ENCODE measurements at regions not wholly inside any gene's neighbourhood (a gene's known extent, or its start where the extent isn't known, plus 50 kb on each side); places are given as distances from the start of the nearest gene placed in this dataset.

GRCh38 chr10:1874533-1874932, 137.2 kb upstream of the ADARB2 start:
- H2BK20ac ChIP-seq (ENCODE audit: low read depth, low read length): no peak overlapping the region
- no peaks in the 10 kb centered on the region for H4K20me1 ChIP-seq (ENCODE audit: insufficient read depth, low read length)
- intact Hi-C loops (cut with micrococcal nuclease) (no loop called here), dilution Hi-C loops (cut with HindIII; ENCODE audit: low sequenced_read_pairs, unreplicated experiment) (no loop called here), in situ Hi-C loops (cut with MboI; ENCODE audit: low sequenced_read_pairs) (no loop called here)
- no peaks in the 10 kb centered on the region for H3K36me3 ChIP-seq (ENCODE audit: control insufficient read depth, insufficient read depth, low read length)
- no peaks in the 10 kb centered on the region for H3K79me1 ChIP-seq (ENCODE audit: low read depth in 1 of 2, low read length in 2 of 2)
- H3K9me3 ChIP-seq (ENCODE audit: control insufficient read depth, insufficient read depth, low read length): peaks cover 32% of the 10 kb centered on the region
- H2BK5ac ChIP-seq (ENCODE audit: low read depth, low read length, poor library complexity, severe bottlenecking): no peak overlapping the region
- no peak overlapping the region for H2BK15ac ChIP-seq (ENCODE audit: low read depth, low read length)
- ChIA-PET CTCF (no interaction called here), POLR2A (ENCODE audit: unreplicated experiment) (no interaction called here)
- BruUV-seq (replicated peaks): no TSS peak
- no peak overlapping the region for H4K5ac ChIP-seq (ENCODE audit: low read depth, low read length)
- no peak overlapping the region for H3K4me3 ChIP-seq (ENCODE audit: insufficient read depth, low read depth, low read length)
- H3K27ac ChIP-seq (ENCODE audit: insufficient read depth, low read length): no peak overlapping the region
- no peak overlapping the region for H3K56ac ChIP-seq (ENCODE audit: extremely low read depth, insufficient read depth, low read length)
- H2AFZ ChIP-seq (replicated peaks; ENCODE audit: low read length, poor library complexity): no peak overlapping the region
- no peaks in the 10 kb centered on the region for H3K9me1 ChIP-seq (ENCODE audit: insufficient read depth, low read length)
- no peak overlapping the region for H3K14ac ChIP-seq (replicated peaks; ENCODE audit: low read depth, low read length)
- no peak overlapping the region for H3K18ac ChIP-seq (ENCODE audit: low read depth, low read length)
- H3K4me2 ChIP-seq (ENCODE audit: low read depth, low read length): no peak overlapping the region
- no peak overlapping the region for H2BK120ac ChIP-seq (ENCODE audit: low read depth, low read length)
- DNase-seq: no peak
- H4K91ac ChIP-seq (ENCODE audit: insufficient read depth, low read depth, low read length): no peak overlapping the region
- H3K4me1 ChIP-seq (ENCODE audit: control insufficient read depth, insufficient read depth, low read length): no peaks in the 10 kb centered on the region
- no peak for ATAC-seq (ENCODE audit: low read depth)
- no peak overlapping the region for H3K23ac ChIP-seq (ENCODE audit: low read depth, low read length)
- no peak overlapping the region for H3K9ac ChIP-seq (ENCODE audit: low read depth, low read length)
- no CpG with 5 or more reads among the region's 6 CpGs for WGBS, 2 experiments (ENCODE audit: extremely low coverage in 2 of 2, insufficient read length in 1 of 2)
- no peak overlapping the region for H2AK9ac ChIP-seq (replicated peaks; ENCODE audit: low read depth, low read length, poor library complexity)
- H3K4ac ChIP-seq (ENCODE audit: low read depth, low read length): no peak overlapping the region
- no peak overlapping the region for H4K8ac ChIP-seq (ENCODE audit: low read depth in 2 of 2, low read length in 2 of 2)
- H3K27me3 ChIP-seq (ENCODE audit: control insufficient read depth, insufficient read depth, low read length): no peaks in the 10 kb centered on the region
- H2AK5ac ChIP-seq (ENCODE audit: low read depth, low read length): no peak overlapping the region
- no peak for TF ChIP-seq MXI1 (IDR thresholded peaks at IDR 0.05; ENCODE audit: borderline replicate concordance, low read depth, low read length)
- TF ChIP-seq RFX5 (IDR thresholded peaks at IDR 0.05; ENCODE audit: low read depth, low read length): no peak
- no peak for TF ChIP-seq NFE2L2 (IDR thresholded peaks at IDR 0.05; ENCODE audit: low read depth, low read length)
- no peak for TF ChIP-seq MAFK (IDR thresholded peaks at IDR 0.05; ENCODE audit: low read depth, low read length)
- TF ChIP-seq CEBPB (IDR thresholded peaks at IDR 0.05; ENCODE audit: low read depth, low read length): no peak
- TF ChIP-seq SMC3 (IDR thresholded peaks at IDR 0.05; ENCODE audit: low read depth, low read length): no peak
- no peak for TF ChIP-seq RAD21 (IDR thresholded peaks at IDR 0.05; ENCODE audit: low read length)
- TF ChIP-seq RCOR1 (IDR thresholded peaks at IDR 0.05; ENCODE audit: insufficient replicate concordance, low read length): no peak
- TF ChIP-seq MAZ (IDR thresholded peaks at IDR 0.05; ENCODE audit: borderline replicate concordance, low read depth, low read length): no peak
- TF ChIP-seq ELK1 (IDR thresholded peaks at IDR 0.05; ENCODE audit: borderline replicate concordance, low read depth, low read length): no peak
- no peak for TF ChIP-seq FOS (IDR thresholded peaks at IDR 0.05; ENCODE audit: low read depth, low read length)
- no peak for TF ChIP-seq CTCF (conservative IDR thresholded peaks at IDR 0.05; ENCODE audit: low read depth, low read length)
- no peak for TF ChIP-seq CHD1 (IDR thresholded peaks at IDR 0.05; ENCODE audit: low read depth, low read length)
- no peak for TF ChIP-seq POLR2A (IDR thresholded peaks at IDR 0.05; ENCODE audit: low read depth, low read length)
- no peak for TF ChIP-seq BHLHE40 (IDR thresholded peaks at IDR 0.05; ENCODE audit: low read depth, low read length)
- no peak for TF ChIP-seq USF2 (IDR thresholded peaks at IDR 0.05; ENCODE audit: low read depth, low read length)
